Stimulated activated CD4-positive, alpha-beta T cell treated with anti-CD3 and anti-CD28 coated beads, Interleukin-12 subunit alpha, Interleukin-12 subunit beta, amount 100 ng/mL, for 4 hours (primary cell): ENCODE measurements at regions not wholly inside any gene's neighbourhood (a gene's known extent, or its start where the extent isn't known, plus 50 kb on each side); places are given as distances from the start of the nearest gene placed in this dataset.
"Not testable (repeated sequence)": the region's sequence is repeated elsewhere in the genome, so short reads cannot be mapped to it uniquely, and the experiment has no call there.

Experiments used
- DNase-seq: peaks from one replicate; pipeline ENCODE4 v3.0.0-alpha.2; 2020

DNA sequence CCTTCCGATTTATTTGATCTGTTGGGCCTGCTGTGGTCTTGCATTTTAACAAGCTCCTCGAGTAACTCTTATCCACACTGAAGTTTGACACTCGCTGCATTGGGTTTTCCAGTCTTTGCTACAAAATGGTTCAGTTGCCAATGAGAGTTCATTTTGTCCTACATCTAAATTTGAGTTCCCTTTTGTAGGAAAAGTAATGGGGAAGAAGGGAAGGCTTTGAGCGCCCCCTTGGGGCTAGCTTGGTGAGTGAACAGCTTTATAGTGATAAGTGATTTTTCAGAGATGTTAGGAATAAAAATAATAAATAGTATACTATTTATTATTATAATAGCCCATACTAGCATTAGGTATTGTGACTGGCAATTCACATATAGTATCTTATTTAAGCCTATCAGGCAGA is 89.9 kb upstream of the GNAQ start:
- peak; percentile 55 for DNase-seq

DNA sequence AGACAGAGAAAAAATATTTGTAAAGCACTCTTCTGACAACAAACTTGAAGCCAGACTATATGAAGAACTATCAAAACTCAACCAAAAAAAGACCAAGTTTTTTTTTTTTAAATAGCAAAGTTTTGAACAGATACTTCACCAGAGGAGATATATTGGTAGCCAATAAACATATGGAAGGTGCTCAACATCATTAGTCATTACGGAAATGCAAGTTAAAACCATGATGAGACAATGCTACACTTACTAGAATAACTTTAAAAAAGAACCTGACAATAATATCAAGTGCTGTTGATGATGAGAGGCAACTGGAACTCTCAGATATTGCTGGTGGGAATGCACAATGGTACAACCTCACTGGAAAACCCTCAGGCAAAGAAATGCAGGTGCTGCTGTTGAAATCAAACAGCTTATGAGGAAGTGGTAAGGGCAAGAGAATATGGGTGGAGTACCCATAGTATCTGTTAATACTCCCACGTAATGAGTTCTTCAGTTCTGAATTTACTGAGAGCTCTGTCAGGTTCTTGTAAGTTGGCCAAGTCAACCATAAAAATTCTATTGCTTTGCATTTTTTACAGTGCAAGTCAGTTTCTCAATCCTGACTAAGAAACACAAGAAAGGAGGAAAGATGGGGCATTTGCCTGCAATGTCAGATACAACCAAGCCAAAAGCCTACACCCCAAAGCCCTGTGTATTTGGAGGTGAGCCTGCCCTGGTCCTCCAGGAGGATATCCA is 87.3 kb upstream of the GNAQ start:
- no peak for DNase-seq

DNA sequence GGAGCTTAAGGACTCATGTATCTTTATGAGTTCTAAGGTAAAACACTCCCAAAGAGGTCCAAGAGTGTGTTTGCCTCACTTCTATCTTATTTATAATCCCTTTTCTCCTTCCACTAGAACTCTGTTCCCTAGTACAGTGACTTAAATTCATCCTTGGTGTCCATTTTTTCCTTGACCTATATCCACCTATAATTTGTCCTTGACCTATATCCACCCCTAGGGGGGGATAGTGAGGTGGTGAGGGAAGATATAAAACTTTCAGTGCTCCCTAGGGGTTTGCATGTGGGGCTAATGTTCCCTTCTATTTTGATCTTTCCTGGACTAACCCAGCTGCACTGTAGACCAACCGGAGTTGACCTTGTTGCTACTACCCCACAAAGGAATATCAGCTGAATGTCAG is 83.5 kb upstream of the GNAQ start:
- DNase-seq, result no peak

GRCh38 chr9:78114581-78114980 is 83.0 kb upstream of the GNAQ start:
- DNase-seq, result no peak

DNA sequence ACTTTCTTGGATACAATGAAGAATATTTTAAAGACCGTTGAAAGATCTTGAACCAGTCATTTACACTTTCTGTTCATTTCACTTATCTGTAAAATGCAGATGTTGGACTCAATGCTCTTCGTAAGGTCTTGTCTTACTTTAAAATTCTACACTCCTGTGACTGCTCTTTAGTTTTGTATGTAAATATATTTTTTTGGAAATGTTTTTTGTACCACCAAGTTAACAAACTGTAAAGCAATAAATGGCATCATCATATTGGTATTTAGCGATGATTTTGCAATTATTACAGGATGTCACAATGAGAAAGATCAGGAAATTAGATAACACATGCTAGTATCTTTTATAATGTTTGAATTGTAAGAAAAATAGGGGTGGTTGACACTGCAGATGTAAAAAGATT is 80.8 kb upstream of the GNAQ start:
- no peak for DNase-seq

DNA sequence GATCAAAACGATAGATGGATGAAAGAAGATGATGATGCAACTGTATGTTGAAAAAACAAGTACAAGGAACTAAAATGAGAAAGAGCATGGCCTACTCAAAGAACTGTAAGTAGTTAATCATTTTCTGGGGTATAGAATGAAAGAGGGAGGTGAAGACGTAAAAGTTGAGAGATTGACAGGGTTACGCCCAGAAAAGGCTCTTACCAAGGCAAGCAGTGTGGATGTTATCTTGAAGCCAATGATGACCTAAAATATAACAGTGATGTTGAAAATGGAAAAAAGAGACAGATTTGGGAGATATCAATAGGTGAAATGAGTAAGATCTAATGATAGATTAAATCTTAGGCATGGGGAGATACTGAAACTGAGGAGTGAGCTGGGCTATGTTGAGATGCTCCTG is 80.4 kb upstream of the GNAQ start:
- DNase-seq, result no peak

GRCh38 chr9:78109075-78109474 is 77.5 kb upstream of the GNAQ start:
- DNase-seq, result no peak

GRCh38 chr9:78106586-78106985 is 75.0 kb upstream of the GNAQ start:
- not testable (repeated sequence) for DNase-seq

DNA sequence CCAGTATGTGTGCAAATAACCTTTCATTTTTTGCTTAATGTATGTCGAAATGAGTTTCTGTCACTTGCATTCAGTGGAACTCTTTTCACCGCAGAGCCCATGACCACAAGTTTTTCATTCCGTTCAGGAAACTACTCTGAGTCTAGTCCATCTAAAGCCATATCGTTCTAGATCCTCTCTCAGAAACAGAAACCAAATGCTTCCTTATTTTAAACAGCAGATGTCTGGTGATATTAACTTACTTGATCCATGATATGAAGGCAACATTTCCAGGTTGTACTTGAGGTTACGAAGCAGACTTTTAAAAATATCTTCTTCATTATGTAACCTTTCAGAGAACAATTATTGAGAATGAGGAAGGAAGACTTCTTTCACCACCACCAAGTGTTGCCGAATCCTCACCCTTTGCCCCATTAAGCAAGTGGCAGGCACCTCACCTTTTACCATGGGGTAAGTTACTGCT is 72.4 kb upstream of the GNAQ start:
- no peak for DNase-seq

GRCh38 chr9:78101247-78101646 is 69.6 kb upstream of the GNAQ start:
- DNase-seq, result no peak

DNA sequence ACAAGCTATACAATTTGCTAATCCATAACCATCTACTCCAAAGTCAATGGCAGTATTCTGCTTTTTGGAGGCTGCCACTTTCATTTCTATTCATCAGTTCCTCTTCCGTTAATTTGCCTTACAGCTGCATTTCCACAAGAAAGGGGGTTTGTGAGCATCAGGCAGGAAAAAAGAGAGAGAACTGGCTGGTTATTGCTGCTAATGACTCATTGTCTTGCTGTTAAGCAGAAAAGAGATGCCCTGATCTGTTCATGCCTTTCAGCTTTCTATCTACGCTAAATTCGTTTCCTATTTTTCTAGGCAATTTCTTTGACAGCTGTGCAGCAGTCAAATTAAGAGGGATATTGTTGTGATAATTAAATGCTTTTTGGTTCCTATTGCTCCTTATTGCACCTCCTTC is 65.9 kb upstream of the GNAQ start:
- DNase-seq, result no peak

GRCh38 chr9:78091731-78092130 is 60.1 kb upstream of the GNAQ start:
- DNase-seq, result no peak

- no peak for DNase-seq
Measured at GRCh38 chr9:78089111-78089510, 57.5 kb upstream of the GNAQ start.

DNA sequence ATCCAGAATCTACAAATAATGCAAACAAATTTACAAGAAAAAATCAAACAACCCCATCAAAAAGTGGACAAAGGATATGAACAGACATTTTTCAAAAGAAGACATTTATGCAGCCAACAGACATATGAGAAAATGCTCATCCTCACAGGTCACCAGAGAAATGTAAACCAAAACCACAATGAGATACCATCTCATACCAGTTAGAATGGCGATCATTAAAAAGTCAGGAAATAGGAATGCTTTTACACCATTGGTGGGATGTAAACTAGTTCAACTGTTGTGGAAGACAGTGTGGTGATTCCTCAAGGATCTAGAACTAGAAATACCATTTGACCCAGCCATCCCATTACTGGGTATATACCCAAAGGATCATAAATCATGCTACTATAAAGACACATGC is 56.6 kb upstream of the GNAQ start:
- not testable (repeated sequence) for DNase-seq
